K562 (cell line): ENCODE measurements at regions not wholly inside any gene's neighbourhood (a gene's known extent, or its start where the extent isn't known, plus 50 kb on each side); places are given as distances from the start of the nearest gene placed in this dataset.

Experiments
- ATAC-seq: fragments of 200-7000 bp; cut with Tn5 transposase; 3 replicates; pipeline ENCODE4 v1.9.1; 2020; ENCODE audit warnings: moderate library complexity
- BruUV-seq: library from RNA; stranded (reverse); fragments of 400-500 nt; replicated peaks from 2 replicates; lab custom pipeline; 2021; lab: Mats Ljungman, UMichigan
- CTCF ChIA-PET: fragments of 300-600 bp; formaldehyde crosslinking; extraction: SDS; loops from one replicate; lab custom pipeline; 2021; ENCODE audit warnings: low intra/inter-chr PET ratio; lab: Yijun Ruan, JAX
- POLR2A ChIA-PET: fragments of 300-600, 350-650 bp; sonication (Branson Sonifier 250); formaldehyde crosslinking; extraction: SDS; loops from one replicate; lab custom pipeline; 2021; ENCODE audit warnings: antibody characterized with exemption, inconsistent platforms; lab: Yijun Ruan, JAX
- DNase-seq, 4 experiments: peaks; one replicate each; pipeline versions ENCODE4 v3.0.0 to v3.0.0-alpha.2; 2011 to 2018; ENCODE audit warnings: low spot score in 3 of 4, mixed read lengths in 3 of 4; ENCODE audit errors: extremely low read depth in 1 of 4
- FAIRE-seq: peaks from 2 replicates; lab custom pipeline; 2011; peaks lifted over from hg19 to GRCh38; lab: Jason Lieb, UNC
- H2AFZ ChIP-seq: 2 replicates; pipeline ENCODE4 v1.6.0; 2011; ENCODE audit warnings: low read depth, low read length, control low read depth, inconsistent platforms
- H3K27ac ChIP-seq: fragments of 200-600 bp; 3 replicates; pipeline ENCODE4 v1.8.0; 2011; ENCODE audit warnings: low read depth, mild to moderate bottlenecking, control low read depth, inconsistent platforms, low read length, moderate library complexity, mixed read lengths; ENCODE audit errors: extremely low read depth
- H3K27me3 ChIP-seq, 2 experiments: fragments of 300-600 bp in 1 of 2; 2 replicates in 1 of 2; 3 replicates in 1 of 2; pipeline versions ENCODE4 v1.6.0 to v1.8.0; 2011; ENCODE audit warnings: inconsistent platforms in 2 of 2, low read length in 2 of 2, mild to moderate bottlenecking in 1 of 2, mixed read lengths in 1 of 2, moderate library complexity in 1 of 2; ENCODE audit not compliant: control insufficient read depth in 2 of 2, insufficient read depth in 2 of 2
- H3K36me3 ChIP-seq: fragments of 300-600 bp; 3 replicates; pipeline ENCODE4 v1.8.0; 2011; ENCODE audit warnings: mild to moderate bottlenecking, low read length, inconsistent platforms; ENCODE audit not compliant: control insufficient read depth, insufficient read depth
- H3K4me1 ChIP-seq, 2 experiments: fragments of 200-600 bp in 1 of 2; replicated peaks in 1 of 2; 2 replicates in 1 of 2; 3 replicates in 1 of 2; pipeline versions ENCODE4 v1.5.1 to v1.8.0; 2011; ENCODE audit warnings: inconsistent platforms in 2 of 2, low read length in 2 of 2, mild to moderate bottlenecking in 1 of 2, mixed read lengths in 1 of 2, moderate library complexity in 1 of 2; ENCODE audit not compliant: control insufficient read depth in 2 of 2, insufficient read depth in 2 of 2
- H3K4me2 ChIP-seq: 2 replicates; pipeline ENCODE4 v1.6.1; 2011; ENCODE audit warnings: low read length, control low read depth, inconsistent platforms, mixed read lengths; ENCODE audit not compliant: insufficient read depth
- H3K4me3 ChIP-seq: fragments of 200-600 bp; sonication (generic), shearing (Covaris generic); 2 replicates; pipeline ENCODE4 v1.5.1; 2016; ENCODE audit warnings: control low read depth, inconsistent platforms
- H3K79me2 ChIP-seq: fragments of 200-600 bp; 3 replicates; pipeline ENCODE4 v1.8.0; 2011; ENCODE audit warnings: low read length, inconsistent platforms; ENCODE audit not compliant: control insufficient read depth, insufficient read depth
- H3K9ac ChIP-seq, 2 experiments: 2 replicates each; pipeline versions ENCODE4 v1.6.0 to v1.6.1; 2011; ENCODE audit warnings: low read depth in 2 of 2, low read length in 2 of 2, control low read depth in 1 of 2, inconsistent platforms in 1 of 2, mild to moderate bottlenecking in 1 of 2, mixed read lengths in 1 of 2; ENCODE audit not compliant: insufficient read depth in 1 of 2
- H3K9me1 ChIP-seq: one replicate; pipeline ENCODE4 v1.6.0; 2011; ENCODE audit warnings: inconsistent platforms, mild to moderate bottlenecking, low read length, moderate library complexity; ENCODE audit not compliant: control insufficient read depth, insufficient read depth
- H3K9me3 ChIP-seq: replicated peaks from 2 replicates; pipeline ENCODE4 v1.5.1; 2011; ENCODE audit warnings: low read depth, low read length, inconsistent platforms; ENCODE audit not compliant: control insufficient read depth, insufficient read depth
- H4K20me1 ChIP-seq: replicated peaks from 2 replicates; pipeline ENCODE4 v1.6.1; 2011; ENCODE audit warnings: low read length, inconsistent platforms, mixed read lengths; ENCODE audit not compliant: control insufficient read depth, insufficient read depth
- E2F1 ChIP-seq: sonication (generic); formaldehyde crosslinking; IDR thresholded peaks from 2 replicates; pipeline ENCODE4 v1.8.1; 2023; ENCODE audit warnings: mild to moderate bottlenecking, missing genetic modification reagents, moderate library complexity
- MEIS2 ChIP-seq: fragments of 450-650 bp; IDR thresholded peaks from 2 replicates; pipeline ENCODE4 v1.6.1; 2014; ENCODE audit warnings: mild to moderate bottlenecking; ENCODE audit not compliant: partially characterized antibody
- MTA1 ChIP-seq: fragments of 450-650 bp; IDR thresholded peaks from 2 replicates; pipeline ENCODE4 v1.6.1; 2017; ENCODE audit warnings: borderline replicate concordance
- NCOR1 ChIP-seq: fragments of 450-650 bp; IDR thresholded peaks from 2 replicates; pipeline ENCODE4 v1.6.1; 2016; ENCODE audit warnings: mild to moderate bottlenecking, moderate library complexity
- NFE2L1 ChIP-seq: fragments of 450-650 bp; IDR thresholded peaks from 2 replicates; pipeline ENCODE4 v1.6.1; 2016; ENCODE audit warnings: missing genetic modification characterization, low read depth, mild to moderate bottlenecking, missing compliant biosample characterization, moderate library complexity, borderline replicate concordance
- POLR3A ChIP-seq: IDR thresholded peaks from 2 replicates; pipeline ENCODE4 v1.6.1; 2011; ENCODE audit warnings: borderline replicate concordance, mild to moderate bottlenecking, moderate library complexity; ENCODE audit not compliant: insufficient read length, insufficient read depth; ENCODE audit errors: extremely low read depth
- PTBP1 ChIP-seq: fragments of 200-400 bp; formaldehyde crosslinking; IDR thresholded peaks from 2 replicates; pipeline ENCODE4 v1.6.1; 2017; ENCODE audit warnings: low read depth, low read length
- RBM25 ChIP-seq: fragments of 200-400 bp; formaldehyde crosslinking; IDR thresholded peaks from 2 replicates; pipeline ENCODE4 v1.6.1; 2018; ENCODE audit warnings: low read length, low read depth, moderate library complexity; ENCODE audit not compliant: severe bottlenecking
- SLC30A9 ChIP-seq: fragments of 250-450 bp; sonication (Bioruptor Pico); IDR thresholded peaks from 2 replicates; pipeline ENCODE4 v1.8.0; 2022; ENCODE audit warnings: mild to moderate bottlenecking, moderate library complexity
- ZNF23 ChIP-seq: fragments of 250-450 bp; sonication (Bioruptor Pico); IDR thresholded peaks from 2 replicates; pipeline ENCODE4 v1.4.0; 2020; ENCODE audit warnings: mild to moderate bottlenecking
- ZNF639 ChIP-seq, 2 experiments: fragments of 200-800 bp in 1 of 2; sonication (Bioruptor generic) in 1 of 2; sonication (generic) in 1 of 2; formaldehyde crosslinking in 1 of 2; IDR thresholded peaks in 1 of 2; conservative IDR thresholded peaks in 1 of 2; 2 replicates each; pipeline versions ENCODE4 v1.5.0 to v1.6.1; 2016 to 2020; ENCODE audit warnings: missing compliant biosample characterization in 1 of 2, missing genetic modification characterization in 1 of 2, missing genetic modification reagents in 1 of 2
- WGBS: fragments of 100-300 bp; shearing (Covaris generic); methylation state at CpG from one replicate; pipeline ENCODE4 v1.1.6; 2016; ENCODE audit warnings: low coverage, mixed read lengths; ENCODE audit not compliant: insufficient coverage; ENCODE audit errors: missing lambda C conversion rate; 5-methylcytosine and 5-hydroxymethylcytosine counted together
- in situ Hi-C: fragments of 300-500 bp; cut with MboI; formaldehyde crosslinking; loops from 4 replicates; pipeline ENCODE4 v1.15.0; 2018; ENCODE audit warnings: inconsistent platforms, mixed read lengths
- intact Hi-C: fragments of 100-400 bp; cut with micrococcal nuclease; formaldehyde crosslinking; loops from 2 replicates; pipeline ENCODE4 v1.14.2; 2022
- TF ChIP-seq, protein P1 (sequence below): sonication (generic); formaldehyde crosslinking; IDR thresholded peaks from 2 replicates; pipeline ENCODE4 v1.4.0; 2020; ENCODE audit warnings: mild to moderate bottlenecking, missing genetic modification reagents
- TF ChIP-seq, protein P2 (sequence below): fragments of 250-450 bp; sonication (Bioruptor Pico); IDR thresholded peaks from 2 replicates; pipeline ENCODE4 v1.6.1; 2021; ENCODE audit warnings: mild to moderate bottlenecking

GRCh38 chr11:112725636-112726035 lies 235.6 kb upstream of the NCAM1 start:
- no peak overlapping the region for H3K27ac ChIP-seq
- intact Hi-C loops, result no loop called here
- no peak overlapping the region for H3K9ac ChIP-seq
- H2AFZ ChIP-seq, result no peak overlapping the region
- ChIA-PET CTCF (no interaction called here), POLR2A (interaction anchor here (0.6 kb wide), 1 partner anchor 13 kb away, joined by 3 read pairs; no protein-coding TSS in a partner anchor)
- H3K4me3 ChIP-seq, result no peak overlapping the region
- BruUV-seq, result no TSS peak
- no peaks in the 10 kb centered on the region for H3K79me2 ChIP-seq
- no peaks in the 10 kb centered on the region for H3K36me3 ChIP-seq
- WGBS, result 0% methylated on average over 3 of the region's 3 CpGs
- no peak for FAIRE-seq
- H3K27me3 ChIP-seq, result no peaks in the 10 kb centered on the region; a peak in 1 of 5 replicates
- in situ Hi-C loops, result no loop called here
- no peaks in the 10 kb centered on the region for H3K9me1 ChIP-seq
- DNase-seq, result no peak
- no peaks in the 10 kb centered on the region for H3K9me3 ChIP-seq
- no peak overlapping the region for H3K4me2 ChIP-seq
- no peaks in the 10 kb centered on the region for H3K4me1 ChIP-seq
- ATAC-seq, result no peak
- H4K20me1 ChIP-seq, result no peaks in the 10 kb centered on the region
- no peak for TF ChIP-seq MTA1
- no peak for TF ChIP-seq ZNF23 (CRISPR knock-in tag)
- TF ChIP-seq, protein P1, sequence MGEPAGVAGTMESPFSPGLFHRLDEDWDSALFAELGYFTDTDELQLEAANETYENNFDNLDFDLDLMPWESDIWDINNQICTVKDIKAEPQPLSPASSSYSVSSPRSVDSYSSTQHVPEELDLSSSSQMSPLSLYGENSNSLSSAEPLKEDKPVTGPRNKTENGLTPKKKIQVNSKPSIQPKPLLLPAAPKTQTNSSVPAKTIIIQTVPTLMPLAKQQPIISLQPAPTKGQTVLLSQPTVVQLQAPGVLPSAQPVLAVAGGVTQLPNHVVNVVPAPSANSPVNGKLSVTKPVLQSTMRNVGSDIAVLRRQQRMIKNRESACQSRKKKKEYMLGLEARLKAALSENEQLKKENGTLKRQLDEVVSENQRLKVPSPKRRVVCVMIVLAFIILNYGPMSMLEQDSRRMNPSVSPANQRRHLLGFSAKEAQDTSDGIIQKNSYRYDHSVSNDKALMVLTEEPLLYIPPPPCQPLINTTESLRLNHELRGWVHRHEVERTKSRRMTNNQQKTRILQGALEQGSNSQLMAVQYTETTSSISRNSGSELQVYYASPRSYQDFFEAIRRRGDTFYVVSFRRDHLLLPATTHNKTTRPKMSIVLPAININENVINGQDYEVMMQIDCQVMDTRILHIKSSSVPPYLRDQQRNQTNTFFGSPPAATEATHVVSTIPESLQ (CRISPR knock-in tag), result no peak
- no peak for TF ChIP-seq NFE2L1 (tag)
- no peak for TF ChIP-seq POLR3A
- no peak for TF ChIP-seq NCOR1
- no peak for TF ChIP-seq RBM25
- TF ChIP-seq PTBP1, result no peak
- no peak for TF ChIP-seq ZNF639 (CRISPR knock-in tag; conservative IDR thresholded peaks at IDR 0.05 in 1 of 2, IDR thresholded peaks at IDR 0.05 in 1 of 2)
- TF ChIP-seq E2F1 (CRISPR knock-in tag), result no peak
- TF ChIP-seq MEIS2, result no peak
- TF ChIP-seq SLC30A9 (CRISPR knock-in tag), result no peak
- TF ChIP-seq, protein P2, sequence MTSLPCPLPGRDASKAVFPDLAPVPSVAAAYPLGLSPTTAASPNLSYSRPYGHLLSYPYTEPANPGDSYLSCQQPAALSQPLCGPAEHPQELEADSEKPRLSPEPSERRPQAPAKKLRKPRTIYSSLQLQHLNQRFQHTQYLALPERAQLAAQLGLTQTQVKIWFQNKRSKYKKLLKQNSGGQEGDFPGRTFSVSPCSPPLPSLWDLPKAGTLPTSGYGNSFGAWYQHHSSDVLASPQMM, result no peak
